ENCODE measurements at regions not wholly inside any gene's neighbourhood (a gene's known extent, or its start where the extent isn't known, plus 50 kb on each side); places are given as distances from the start of the nearest gene placed in this dataset.

DNA sequence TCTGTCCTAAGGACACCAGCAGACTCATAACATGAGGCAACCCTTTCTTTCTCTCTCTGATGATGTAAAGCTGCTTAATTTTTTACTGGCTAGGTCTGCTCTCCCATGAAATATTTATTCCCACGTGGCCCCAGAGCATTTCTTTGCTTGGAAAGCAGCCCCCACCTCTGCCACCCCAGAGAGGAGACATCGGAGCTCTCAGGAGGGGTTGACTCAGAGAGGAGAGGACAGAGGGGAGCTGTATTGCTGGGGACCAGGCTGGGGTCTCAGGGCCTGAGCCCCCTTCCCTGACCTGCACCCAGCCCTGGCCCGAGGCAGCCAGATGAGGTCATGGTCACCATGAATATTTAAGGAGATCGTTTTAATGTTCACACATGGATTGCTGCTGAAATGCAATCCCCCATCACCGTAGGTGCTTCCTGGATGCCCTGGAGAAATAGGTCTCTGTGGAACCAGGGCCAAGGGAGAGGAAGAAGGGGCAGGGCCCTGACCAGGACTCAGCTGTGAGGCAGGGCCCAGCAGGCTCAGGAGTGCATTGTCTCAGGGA is 117.5 kb downstream of the DLL1 start:
- Histone ChIP-seq H3K9me3 (no peaks in the 10 kb centered on the region), H3K4me3 (no peak overlapping the region), H3K36me3 (no peaks in the 10 kb centered on the region), H3K4me1 (peaks cover under 1 to 19% (median 9%) of the 10 kb centered on the region in 3 donors), H3K27ac (no peak overlapping the region), H3K27me3 (peaks cover 0 to 18% (median 0%) of the 10 kb centered on the region in 4 donors)
- DNase-seq = no peak
- TF ChIP-seq, protein P1, sequence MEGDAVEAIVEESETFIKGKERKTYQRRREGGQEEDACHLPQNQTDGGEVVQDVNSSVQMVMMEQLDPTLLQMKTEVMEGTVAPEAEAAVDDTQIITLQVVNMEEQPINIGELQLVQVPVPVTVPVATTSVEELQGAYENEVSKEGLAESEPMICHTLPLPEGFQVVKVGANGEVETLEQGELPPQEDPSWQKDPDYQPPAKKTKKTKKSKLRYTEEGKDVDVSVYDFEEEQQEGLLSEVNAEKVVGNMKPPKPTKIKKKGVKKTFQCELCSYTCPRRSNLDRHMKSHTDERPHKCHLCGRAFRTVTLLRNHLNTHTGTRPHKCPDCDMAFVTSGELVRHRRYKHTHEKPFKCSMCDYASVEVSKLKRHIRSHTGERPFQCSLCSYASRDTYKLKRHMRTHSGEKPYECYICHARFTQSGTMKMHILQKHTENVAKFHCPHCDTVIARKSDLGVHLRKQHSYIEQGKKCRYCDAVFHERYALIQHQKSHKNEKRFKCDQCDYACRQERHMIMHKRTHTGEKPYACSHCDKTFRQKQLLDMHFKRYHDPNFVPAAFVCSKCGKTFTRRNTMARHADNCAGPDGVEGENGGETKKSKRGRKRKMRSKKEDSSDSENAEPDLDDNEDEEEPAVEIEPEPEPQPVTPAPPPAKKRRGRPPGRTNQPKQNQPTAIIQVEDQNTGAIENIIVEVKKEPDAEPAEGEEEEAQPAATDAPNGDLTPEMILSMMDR (IDR thresholded peaks at IDR 0.05) = no peak
- TF ChIP-seq POLR2A (IDR thresholded peaks at IDR 0.05) = no peak
- intact Hi-C loops (cut with DNase I) = no loop called here
- 38 to 74% methylated on average over 2 to 3 of the region's 5 CpGs for WGBS, 2 donors

DNA sequence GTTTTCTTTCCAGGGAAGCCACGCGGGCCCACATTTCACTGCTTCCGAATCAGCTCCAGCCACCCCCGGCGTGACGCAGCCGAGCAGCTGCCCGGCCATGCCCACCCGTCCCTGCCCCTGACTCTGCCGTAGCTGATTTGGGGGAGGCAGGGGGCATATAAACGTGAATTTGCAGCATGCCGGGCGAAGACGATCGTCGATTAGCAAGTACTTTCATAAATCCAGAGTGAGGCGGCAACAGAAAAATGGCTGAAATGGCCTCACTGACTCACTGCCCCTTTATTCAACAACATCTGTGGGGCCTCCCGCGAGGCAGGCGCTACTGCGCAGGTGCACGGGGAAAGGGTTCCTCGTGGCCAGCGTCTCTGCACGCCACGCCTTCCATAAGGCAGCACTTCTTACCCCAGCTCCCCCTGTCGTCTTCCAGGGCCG is 118.0 kb downstream of the DLL1 start:
- intact Hi-C loops (cut with DNase I) = no loop called here
- Histone ChIP-seq H3K9me3 (no peaks in the 10 kb centered on the region), H3K36me3 (no peaks in the 10 kb centered on the region), H3K4me3 (no peak overlapping the region), H3K27ac (no peak overlapping the region), H3K4me1 (peaks cover 0 to 15% (median 3%) of the 10 kb centered on the region in 3 donors), H3K27me3 (peaks cover 0 to 17% (median 0%) of the 10 kb centered on the region in 4 donors)
- DNase-seq = no peak
- TF ChIP-seq, protein P1 (IDR thresholded peaks at IDR 0.05) = no peak
- TF ChIP-seq POLR2A (IDR thresholded peaks at IDR 0.05) = no peak
- whole genome bisulfite sequencing, 2 donors = 95 to 96% methylated on average over 16 to 28 of the region's 28 CpGs

DNA sequence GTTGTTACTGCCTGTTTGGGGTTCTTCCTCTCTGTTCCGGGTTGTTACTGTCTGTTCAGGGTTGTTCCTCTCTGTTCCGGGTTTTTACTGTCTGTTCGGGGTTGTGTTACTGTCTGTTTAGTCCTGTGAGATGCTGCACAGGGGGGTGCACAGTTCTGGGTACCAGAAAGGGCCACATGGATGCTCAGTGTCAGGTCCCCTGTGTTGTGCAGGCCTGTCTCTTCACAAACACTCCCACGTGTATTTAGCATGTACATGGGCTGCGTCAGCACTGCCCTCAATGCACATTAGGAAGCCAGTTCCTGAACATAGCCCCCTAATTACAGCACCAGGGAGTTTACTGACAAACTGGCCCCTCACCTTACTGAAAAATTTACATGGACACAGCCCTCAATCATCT is 118.5 kb downstream of the DLL1 start:
- Histone ChIP-seq H3K36me3 (no peaks in the 10 kb centered on the region), H3K4me3 (no peak overlapping the region), H3K27me3 (peaks cover 0 to 17% (median 0%) of the 10 kb centered on the region in 4 donors), H3K27ac (no peak overlapping the region), H3K4me1 (peaks cover 0 to 13% (median 3%) of the 10 kb centered on the region in 3 donors), H3K9me3 (no peaks in the 10 kb centered on the region)
- TF ChIP-seq, protein P1 (IDR thresholded peaks at IDR 0.05) = no peak
- TF ChIP-seq POLR2A (IDR thresholded peaks at IDR 0.05) = no peak
- DNase-seq = no peak
- 71 to 88% methylated on average over 4 to 5 of the region's 5 CpGs for WGBS, 2 donors
- intact Hi-C loops (cut with DNase I) = no loop called here

GRCh38 chr6:170167657-170168159 is 123.2 kb downstream of the DLL1 start:
- peaks cover 0 to 30% (median 0%) of the 10 kb centered on the region in 3 donors for H3K4me1 ChIP-seq
- peaks cover 0 to 33% (median 0%) of the 10 kb centered on the region in 4 donors for H3K27me3 ChIP-seq
- no peak for DNase-seq
- H3K4me3 ChIP-seq = peak overlapping the region in 1 of 4 donors; percentile 8
- intact Hi-C loops (cut with DNase I) = no loop called here
- TF ChIP-seq POLR2A (IDR thresholded peaks at IDR 0.05) = no peak
- TF ChIP-seq, protein P1 (IDR thresholded peaks at IDR 0.05) = no peak
- H3K36me3 ChIP-seq = no peaks in the 10 kb centered on the region
- WGBS, 2 donors = 76% methylated on average over 3 of the region's 19 CpGs; no CpG with 5 or more reads in 1 of the 2 donors
- no peak overlapping the region for H3K27ac ChIP-seq
- H3K9me3 ChIP-seq = no peaks in the 10 kb centered on the region

DNA sequence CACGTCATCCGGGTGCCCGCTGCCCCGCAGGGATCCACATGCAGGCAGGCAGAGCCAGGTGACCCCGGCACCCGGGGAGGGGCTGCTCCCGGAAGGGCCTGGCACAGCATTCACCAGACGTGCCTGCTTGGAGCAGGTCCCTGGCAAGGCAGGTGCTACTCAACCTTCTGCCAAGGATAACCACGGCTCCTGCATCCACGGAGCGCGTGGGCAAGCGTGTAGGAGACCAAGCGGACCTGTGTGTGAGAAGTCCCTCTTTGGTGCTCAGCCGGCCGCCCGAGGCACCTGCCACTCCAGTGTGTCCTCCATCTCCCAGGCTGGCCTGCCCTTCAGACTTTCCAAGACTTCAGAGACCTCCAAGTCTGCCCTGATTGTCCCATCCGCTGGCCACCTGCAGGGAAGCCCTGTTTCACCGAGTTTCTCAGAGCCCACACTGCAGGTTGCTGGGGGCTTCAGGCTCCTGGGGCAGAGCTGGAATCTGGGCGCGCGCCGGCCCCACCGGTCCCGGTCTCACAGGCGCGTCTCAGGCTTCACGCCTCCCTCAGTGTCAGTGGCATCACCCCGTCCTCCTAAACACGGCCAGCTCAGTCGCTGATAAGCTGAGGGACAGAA is 124.3 kb downstream of the DLL1 start:
- H3K27me3 ChIP-seq = peaks cover 0 to 34% (median 0%) of the 10 kb centered on the region in 4 donors
- H3K36me3 ChIP-seq = no peaks in the 10 kb centered on the region
- peaks cover 0 to 30% (median 0%) of the 10 kb centered on the region in 3 donors for H3K4me1 ChIP-seq
- no peak overlapping the region for H3K4me3 ChIP-seq
- intact Hi-C loops (cut with DNase I) = no loop called here
- no peak for TF ChIP-seq POLR2A (IDR thresholded peaks at IDR 0.05)
- TF ChIP-seq, protein P1 (IDR thresholded peaks at IDR 0.05) = no peak
- DNase-seq = no peak
- WGBS, 2 donors = 30 to 59% methylated on average over 2 to 12 of the region's 31 CpGs
- H3K9me3 ChIP-seq = no peaks in the 10 kb centered on the region
- no peak overlapping the region for H3K27ac ChIP-seq
